ENCODE measurements at regions not wholly inside any gene's neighbourhood (a gene's known extent, or its start where the extent isn't known, plus 50 kb on each side); places are given as distances from the start of the nearest gene placed in this dataset.

GRCh38 chr14:84555493-84555892 is 974.5 kb upstream of the FLRT2 start:
- FAIRE-seq (no peak), DNase-seq (ENCODE audit: low read depth, low spot score) (no peak)
- H3K79me2 ChIP-seq (ENCODE audit: control insufficient read depth, insufficient read depth, low read length): no peaks in the 10 kb centered on the region
- no peaks in the 10 kb centered on the region for H3K9me1 ChIP-seq (replicated peaks; ENCODE audit: control insufficient read depth, extremely low read depth, insufficient read depth, low read length)
- TF ChIP-seq JUN (IDR thresholded peaks at IDR 0.05; ENCODE audit: borderline replicate concordance, insufficient read depth, insufficient read length, low read depth) (no peak), MYC (IDR thresholded peaks at IDR 0.05; ENCODE audit: low read depth, low read length) (no peak), FOS (IDR thresholded peaks at IDR 0.05; ENCODE audit: borderline replicate concordance, insufficient read depth, low read length) (no peak), CTCF (IDR thresholded peaks at IDR 0.05; ENCODE audit: extremely low read depth in 1 of 2, insufficient read depth in 1 of 2, low read depth in 1 of 2, low read length in 2 of 2) (no peak), POLR2A (IDR thresholded peaks at IDR 0.05; ENCODE audit: low read depth, low read length) (no peak), GATA2 (IDR thresholded peaks at IDR 0.05; ENCODE audit: insufficient read depth, insufficient read length, low read depth, low read length) (no peak), EZH2 (IDR thresholded peaks at IDR 0.05; ENCODE audit: borderline replicate concordance, low read depth, low read length, severe bottlenecking) (no peak), POLR2AphosphoS5 (IDR thresholded peaks at IDR 0.05; ENCODE audit: insufficient read depth, low read depth, low read length) (no peak), MAX (IDR thresholded peaks at IDR 0.05; ENCODE audit: insufficient read depth, insufficient read length) (no peak)
- H3K9ac ChIP-seq (replicated peaks; ENCODE audit: extremely low read depth, insufficient read depth, low read length): no peak overlapping the region
- no peaks in the 10 kb centered on the region for H3K36me3 ChIP-seq (ENCODE audit: control insufficient read depth in 2 of 2, extremely low read depth in 1 of 2, insufficient read depth in 2 of 2, low read length in 2 of 2)
- H3K27ac ChIP-seq (ENCODE audit: insufficient read depth, low read depth, low read length): no peak overlapping the region
- no peaks in the 10 kb centered on the region for H3K9me3 ChIP-seq (replicated peaks; ENCODE audit: control insufficient read depth, insufficient read depth, low read length)
- dilution Hi-C loops (cut with MboI; ENCODE audit: extremely low pct_ligation_motif_present, low sequenced_read_pairs) (no loop called here), intact Hi-C loops (cut with micrococcal nuclease) (no loop called here)
- H3K27me3 ChIP-seq (ENCODE audit: control insufficient read depth in 2 of 2, insufficient read depth in 2 of 2, low read length in 2 of 2): no peaks in the 10 kb centered on the region
- ChIA-PET CTCF (interaction anchor here (0.6 kb wide), 1 partner anchor 73 kb away, joined by 3 read pairs; no protein-coding TSS in a partner anchor), POLR2A (no interaction called here)
- H3K4me3 ChIP-seq (replicated peaks in 1 of 3; ENCODE audit: insufficient read depth in 1 of 3, low read depth in 1 of 3, low read length in 3 of 3): no peak overlapping the region
- no peaks in the 10 kb centered on the region for H4K20me1 ChIP-seq (replicated peaks; ENCODE audit: control insufficient read depth, extremely low read depth, insufficient read depth, low read length)
- no TSS peak for BruUV-seq (replicated peaks)
- H2AFZ ChIP-seq (ENCODE audit: low read depth, low read length): no peak overlapping the region
- H3K4me2 ChIP-seq (ENCODE audit: insufficient read depth, low read length): no peak overlapping the region
- H3K4me1 ChIP-seq (ENCODE audit: control insufficient read depth, extremely low read depth, insufficient read depth, low read length): no peaks in the 10 kb centered on the region
